ENCODE measurements at regions not wholly inside any gene's neighbourhood (a gene's known extent, or its start where the extent isn't known, plus 50 kb on each side); places are given as distances from the start of the nearest gene placed in this dataset.
A peak's percentile ranks its signal among the peaks of the same experiment; 100 is the strongest.

GRCh38 chr18:46294318-46294717 lies 190.1 kb downstream of the HAUS1 start:
- DNase-seq (ENCODE audit: low spot score) = no peak

- no peak for DNase-seq (ENCODE audit: low spot score)
Measured at GRCh38 chr18:46294751-46295150, 190.6 kb downstream of the HAUS1 start.

DNA sequence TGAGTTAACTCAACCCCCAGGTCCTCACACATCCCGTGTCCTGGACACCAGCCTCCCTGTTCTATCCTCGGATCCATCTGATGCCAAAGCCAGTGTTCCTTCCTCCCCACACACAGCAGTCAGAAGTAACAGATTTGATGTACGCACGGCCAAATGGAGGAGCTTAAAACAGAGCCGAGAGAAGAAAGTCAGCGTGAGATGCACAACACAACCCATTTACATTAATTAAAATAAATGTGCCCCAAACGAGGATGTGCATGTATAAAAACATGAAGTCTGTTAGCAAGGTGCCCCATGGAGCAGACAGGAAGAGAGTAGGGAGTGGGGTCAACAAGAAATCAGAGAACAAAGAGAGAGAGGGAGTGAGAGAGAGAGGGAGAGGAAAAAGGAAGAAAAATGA lies 191.2 kb downstream of the HAUS1 start:
- no peak for DNase-seq (ENCODE audit: low spot score)

DNA sequence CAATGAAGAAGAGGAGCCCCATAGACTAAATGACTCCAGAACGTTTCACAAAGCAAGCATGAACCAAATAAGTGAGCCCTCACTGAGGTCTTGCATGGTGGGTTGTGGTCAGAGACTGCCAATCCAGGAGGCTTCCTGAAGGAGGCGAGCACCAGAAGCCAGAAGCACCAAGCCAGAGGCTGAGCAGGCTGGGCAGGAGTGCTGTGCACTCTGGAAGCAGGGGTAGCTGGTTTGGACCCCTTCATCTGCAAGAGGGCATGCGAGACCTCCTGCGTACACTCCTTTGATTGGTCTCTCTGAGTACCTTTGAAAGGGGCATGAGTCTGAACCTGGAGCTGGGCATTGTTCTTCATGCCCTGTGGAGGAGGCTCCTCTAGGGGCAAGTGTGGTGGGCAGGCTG lies 192.5 kb downstream of the HAUS1 start:
- DNase-seq (ENCODE audit: low spot score) = no peak

- DNase-seq (ENCODE audit: low spot score) = no peak
Measured at GRCh38 chr18:46297124-46297523, 192.9 kb downstream of the HAUS1 start.

DNA sequence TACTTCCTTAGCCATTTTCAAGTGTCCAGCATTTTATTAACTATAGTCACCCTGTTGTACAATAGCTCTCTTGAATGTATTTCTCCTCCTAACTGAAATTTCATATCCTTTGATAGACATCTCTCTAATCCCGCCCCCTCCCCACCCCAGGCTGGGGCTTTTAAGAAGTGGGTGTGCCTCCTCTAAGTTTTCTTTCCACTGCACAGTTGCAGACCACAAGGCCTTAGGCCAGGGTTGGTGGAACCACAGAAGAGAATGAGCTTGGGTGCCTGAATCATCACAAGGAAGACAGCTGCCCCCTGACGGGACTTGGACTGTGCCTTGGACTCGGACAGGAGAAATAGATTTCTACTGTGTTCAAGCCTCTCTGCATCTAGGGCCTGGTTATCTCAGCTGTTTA lies 193.4 kb downstream of the HAUS1 start:
- DNase-seq (ENCODE audit: low spot score) = no peak

DNA sequence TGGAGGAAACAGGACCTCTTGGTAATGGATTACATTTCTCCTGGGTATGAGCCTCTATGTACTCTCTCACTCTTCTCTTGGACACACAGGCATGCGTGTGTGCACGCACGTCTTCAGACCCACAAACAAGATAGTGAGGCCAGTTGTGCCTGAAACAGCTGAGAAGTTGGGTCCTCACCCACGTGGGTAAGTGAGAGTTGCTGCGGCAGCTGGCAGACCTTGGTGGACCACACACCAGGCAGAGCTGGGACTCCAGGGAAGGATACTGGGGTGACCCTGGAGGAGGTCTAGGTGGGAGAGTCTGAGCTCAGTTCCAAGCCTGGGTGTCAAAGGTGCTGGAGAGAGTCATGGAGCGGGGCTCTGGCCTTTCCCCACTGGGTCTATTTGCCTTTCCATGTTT lies 194.3 kb downstream of the HAUS1 start:
- DNase-seq (ENCODE audit: low spot score) = no peak

- no peak for DNase-seq (ENCODE audit: low spot score)
Measured at GRCh38 chr18:46299465-46300008, 195.4 kb downstream of the HAUS1 start.

GRCh38 chr18:46301081-46301480 lies 196.9 kb downstream of the HAUS1 start:
- DNase-seq (ENCODE audit: low spot score) = no peak

GRCh38 chr18:46301571-46301970 lies 197.4 kb downstream of the HAUS1 start:
- no peak for DNase-seq (ENCODE audit: low spot score)

GRCh38 chr18:46302528-46303485 lies 198.6 kb downstream of the HAUS1 start:
- no peak for DNase-seq (ENCODE audit: low spot score)

GRCh38 chr18:46310258-46310657 lies 206.1 kb downstream of the HAUS1 start:
- peak; percentile 63 for DNase-seq (ENCODE audit: low spot score)

GRCh38 chr18:46310675-46311345 lies 206.6 kb downstream of the HAUS1 start:
- DNase-seq (ENCODE audit: low spot score) = no peak

DNA sequence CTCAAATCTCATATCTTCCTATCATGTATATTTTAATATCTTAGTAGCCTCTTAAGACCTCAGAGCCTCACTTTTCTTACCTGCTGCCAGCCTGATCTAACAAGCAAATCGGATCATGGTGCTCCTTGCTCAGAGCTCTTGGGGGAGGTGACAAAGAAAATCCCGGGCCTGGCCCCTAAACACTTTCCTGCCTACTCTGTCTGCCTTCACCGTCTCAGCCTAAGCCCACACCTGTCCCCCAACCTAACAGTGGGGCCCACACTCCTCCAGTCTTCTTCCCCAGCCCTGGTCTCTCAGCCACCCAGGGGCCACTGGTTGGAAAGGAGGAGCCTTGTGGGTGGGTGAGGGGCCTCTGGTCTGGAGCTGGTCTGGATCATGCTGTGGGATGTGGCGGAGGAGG lies 207.3 kb downstream of the HAUS1 start:
- no peak for DNase-seq (ENCODE audit: low spot score)

- DNase-seq (ENCODE audit: low spot score) = no peak
Measured at GRCh38 chr18:46312221-46312620, 208.0 kb downstream of the HAUS1 start.

GRCh38 chr18:46313521-46313920 lies 209.3 kb downstream of the HAUS1 start:
- no peak for DNase-seq (ENCODE audit: low spot score)

DNA sequence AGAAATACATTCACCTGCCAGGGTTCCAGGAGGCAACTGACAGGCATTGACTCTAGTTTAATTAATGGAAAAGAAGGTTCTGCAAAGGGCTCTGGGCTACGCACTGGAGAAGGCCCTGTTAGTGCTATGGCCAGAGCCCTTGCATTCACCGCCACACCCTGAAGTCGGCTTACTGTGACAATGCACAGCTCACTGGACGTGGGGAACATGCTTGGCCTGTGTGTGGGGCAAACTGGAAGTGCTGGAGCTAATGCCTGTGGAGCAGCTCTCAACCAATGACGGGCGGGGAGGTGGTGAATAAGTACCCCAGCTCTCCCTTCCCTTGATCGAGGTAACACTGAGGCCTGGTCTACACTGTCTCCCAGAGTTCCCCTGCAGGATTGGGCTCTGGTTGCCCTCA lies 209.8 kb downstream of the HAUS1 start:
- DNase-seq (ENCODE audit: low spot score) = no peak

GRCh38 chr18:46315161-46315560 lies 211.0 kb downstream of the HAUS1 start:
- peak; percentile 51 for DNase-seq (ENCODE audit: low spot score)

DNA sequence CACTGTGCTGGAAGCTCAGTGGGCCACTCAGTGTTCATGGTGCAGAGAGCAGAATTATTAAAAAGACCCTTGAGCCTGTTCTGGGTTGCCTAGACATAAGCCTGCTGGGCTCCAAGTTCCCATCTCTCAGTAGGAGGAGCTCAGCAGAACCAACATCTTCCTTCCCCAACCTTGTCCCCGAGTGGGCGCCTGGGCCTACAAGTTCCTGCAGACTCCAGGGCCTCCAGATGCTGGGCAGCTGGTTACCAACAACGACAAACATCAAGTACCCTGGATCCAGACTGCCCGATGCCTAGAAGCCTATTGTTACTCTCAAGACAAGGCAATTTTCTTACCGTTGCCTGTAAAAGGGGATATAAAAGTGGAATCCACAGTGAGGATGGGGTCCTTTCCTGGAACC lies 214.2 kb downstream of the HAUS1 start:
- DNase-seq (ENCODE audit: low spot score) = no peak

GRCh38 chr18:46319783-46320182 lies 215.6 kb downstream of the HAUS1 start:
- DNase-seq (ENCODE audit: low spot score) = peak; percentile 60

DNA sequence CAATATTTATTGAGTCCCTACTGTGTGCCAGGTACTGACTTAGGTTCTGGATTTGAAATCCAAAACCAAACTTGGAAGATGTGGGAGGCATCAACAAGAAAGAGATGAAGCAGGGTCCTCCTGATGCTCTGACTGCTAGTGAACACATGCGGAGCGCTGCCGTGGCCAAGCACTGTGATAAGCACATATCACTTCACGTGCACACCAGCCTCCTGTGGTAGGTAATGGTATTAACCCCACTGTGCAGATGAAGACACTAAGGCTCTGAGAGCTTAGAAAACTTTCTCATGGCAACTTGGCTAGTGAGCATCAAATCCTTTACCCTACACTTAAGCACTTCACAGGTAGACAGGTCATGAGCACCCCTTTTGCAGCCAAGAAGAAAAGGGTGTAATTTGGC lies 216.1 kb downstream of the HAUS1 start:
- peak; percentile 11 for DNase-seq (ENCODE audit: low spot score)

- DNase-seq (ENCODE audit: low spot score) = peak; percentile 94
Measured at GRCh38 chr18:46320928-46321711, 216.9 kb downstream of the HAUS1 start.

Data from kidney tubule cell (primary cell).